Sigmoid colon (tissue), 4 donors: ENCODE measurements at regions not wholly inside any gene's neighbourhood (a gene's known extent, or its start where the extent isn't known, plus 50 kb on each side); places are given as distances from the start of the nearest gene placed in this dataset.

ENCODE experiments used
- EP300 ChIP-seq, 4 donors: sonication (generic); formaldehyde crosslinking; IDR thresholded peaks; one replicate each; pipeline ENCODE4 v1.6.1; 2017; ENCODE audit warnings: antibody characterized with exemption in 4 of 4
- POLR2A ChIP-seq, 2 donors: fragments of 450-650 bp; IDR thresholded peaks; one replicate each; pipeline ENCODE4 v1.6.1; 2016; ENCODE audit warnings: antibody characterized with exemption in 2 of 2, mild to moderate bottlenecking in 2 of 2, moderate library complexity in 2 of 2
- POLR2AphosphoS5 ChIP-seq, 4 donors: sonication (generic); formaldehyde crosslinking; IDR thresholded peaks; one replicate each; pipeline ENCODE4 v1.6.1; 2017; ENCODE audit warnings: antibody characterized with exemption in 4 of 4
- TF ChIP-seq, protein P1 (sequence below), 4 experiments: fragments of 450-650 bp in 3 of 4; fragments of 200-600 bp in 1 of 4; IDR thresholded peaks; one replicate each; pipeline ENCODE4 v1.5.1; 2016 to 2019; ENCODE audit warnings: antibody characterized with exemption in 4 of 4, mild to moderate bottlenecking in 3 of 4, moderate library complexity in 2 of 4

DNA sequence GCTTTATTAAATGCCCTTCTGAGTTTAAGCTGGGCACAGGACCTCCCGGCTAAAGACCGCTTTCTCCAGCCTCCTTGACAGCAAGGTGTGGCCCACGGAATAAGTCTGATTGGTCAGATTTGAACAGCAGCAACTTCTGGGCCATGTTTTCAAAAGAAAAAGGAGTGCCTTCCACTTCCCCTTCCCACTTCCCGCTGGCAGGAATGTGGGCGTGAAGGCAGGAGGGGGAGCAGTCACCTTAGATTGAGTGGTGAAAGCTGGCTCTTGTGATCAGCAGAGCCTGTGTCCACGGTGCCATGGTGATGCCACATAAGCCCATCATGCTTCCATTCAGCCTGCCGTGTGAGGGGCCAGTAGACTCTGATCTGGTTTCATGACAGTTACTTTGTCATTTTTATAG lies 136.6 kb upstream of the GLI2 start:
- TF ChIP-seq POLR2A (IDR thresholded peaks at IDR 0.05) = no peak
- no peak for TF ChIP-seq POLR2AphosphoS5 (IDR thresholded peaks at IDR 0.05)
- TF ChIP-seq, protein P1, sequence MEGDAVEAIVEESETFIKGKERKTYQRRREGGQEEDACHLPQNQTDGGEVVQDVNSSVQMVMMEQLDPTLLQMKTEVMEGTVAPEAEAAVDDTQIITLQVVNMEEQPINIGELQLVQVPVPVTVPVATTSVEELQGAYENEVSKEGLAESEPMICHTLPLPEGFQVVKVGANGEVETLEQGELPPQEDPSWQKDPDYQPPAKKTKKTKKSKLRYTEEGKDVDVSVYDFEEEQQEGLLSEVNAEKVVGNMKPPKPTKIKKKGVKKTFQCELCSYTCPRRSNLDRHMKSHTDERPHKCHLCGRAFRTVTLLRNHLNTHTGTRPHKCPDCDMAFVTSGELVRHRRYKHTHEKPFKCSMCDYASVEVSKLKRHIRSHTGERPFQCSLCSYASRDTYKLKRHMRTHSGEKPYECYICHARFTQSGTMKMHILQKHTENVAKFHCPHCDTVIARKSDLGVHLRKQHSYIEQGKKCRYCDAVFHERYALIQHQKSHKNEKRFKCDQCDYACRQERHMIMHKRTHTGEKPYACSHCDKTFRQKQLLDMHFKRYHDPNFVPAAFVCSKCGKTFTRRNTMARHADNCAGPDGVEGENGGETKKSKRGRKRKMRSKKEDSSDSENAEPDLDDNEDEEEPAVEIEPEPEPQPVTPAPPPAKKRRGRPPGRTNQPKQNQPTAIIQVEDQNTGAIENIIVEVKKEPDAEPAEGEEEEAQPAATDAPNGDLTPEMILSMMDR (IDR thresholded peaks at IDR 0.05) = no peak
- TF ChIP-seq EP300 (IDR thresholded peaks at IDR 0.05) = no peak
